ENCODE measurements at regions not wholly inside any gene's neighbourhood (a gene's known extent, or its start where the extent isn't known, plus 50 kb on each side); places are given as distances from the start of the nearest gene placed in this dataset.

GRCh38 chr2:181152226-181152625 lies 171.8 kb downstream of the UBE2E3 start:
- ATAC-seq: no peak

GRCh38 chr2:181152701-181153100 lies 172.3 kb downstream of the UBE2E3 start:
- ATAC-seq: no peak

GRCh38 chr2:181153886-181154285 lies 173.5 kb downstream of the UBE2E3 start:
- ATAC-seq: no peak

- ATAC-seq: no peak
Observed at GRCh38 chr2:181157326-181157725, 176.9 kb downstream of the UBE2E3 start.

GRCh38 chr2:181158427-181158826 lies 178.0 kb downstream of the UBE2E3 start:
- ATAC-seq: no peak

- ATAC-seq: no peak
Observed at GRCh38 chr2:181161615-181162014, 181.2 kb downstream of the UBE2E3 start.

GRCh38 chr2:181163139-181163538 lies 182.7 kb downstream of the UBE2E3 start:
- ATAC-seq: no peak

- no peak for ATAC-seq
Observed at GRCh38 chr2:181163691-181164090, 183.3 kb downstream of the UBE2E3 start.

- ATAC-seq: no peak
Observed at GRCh38 chr2:181164699-181165098, 184.3 kb downstream of the UBE2E3 start.

- ATAC-seq: no peak
Observed at GRCh38 chr2:181165199-181165868, 184.9 kb downstream of the UBE2E3 start.

GRCh38 chr2:181169503-181169902 lies 189.1 kb downstream of the UBE2E3 start:
- ATAC-seq: no peak

GRCh38 chr2:181170256-181170655 lies 189.9 kb downstream of the UBE2E3 start:
- ATAC-seq: no peak

- no peak for ATAC-seq
Observed at GRCh38 chr2:181172676-181173075, 192.3 kb downstream of the UBE2E3 start.

GRCh38 chr2:181174611-181175580 lies 194.5 kb downstream of the UBE2E3 start:
- no peak for ATAC-seq

- no peak for ATAC-seq
Observed at GRCh38 chr2:181176540-181176939, 196.1 kb downstream of the UBE2E3 start.

- ATAC-seq: no peak
Observed at GRCh38 chr2:181177376-181177775, 197.0 kb downstream of the UBE2E3 start.

- no peak for ATAC-seq
Observed at GRCh38 chr2:181178130-181178529, 197.7 kb downstream of the UBE2E3 start.

GRCh38 chr2:181178823-181179412 lies 198.5 kb downstream of the UBE2E3 start:
- no peak for ATAC-seq

GRCh38 chr2:181183878-181184542 lies 203.6 kb downstream of the UBE2E3 start:
- ATAC-seq: no peak

- ATAC-seq: no peak
Observed at GRCh38 chr2:181185421-181185820, 205.0 kb downstream of the UBE2E3 start.

GRCh38 chr2:181185948-181186347 lies 205.5 kb downstream of the UBE2E3 start:
- ATAC-seq: no peak

GRCh38 chr2:181188605-181189004 lies 208.2 kb downstream of the UBE2E3 start:
- ATAC-seq: no peak

GRCh38 chr2:181189951-181190350 lies 209.5 kb downstream of the UBE2E3 start:
- peak; percentile 39 for ATAC-seq
